Type B pancreatic cell (in vitro differentiated cells): ENCODE measurements at regions not wholly inside any gene's neighbourhood (a gene's known extent, or its start where the extent isn't known, plus 50 kb on each side); places are given as distances from the start of the nearest gene placed in this dataset.

Experiments used
- DNase-seq: peaks from one replicate; pipeline ENCODE4 v3.0.0; 2021; ENCODE audit warnings: mixed read lengths; ENCODE audit not compliant: unreplicated experiment; ENCODE audit errors: extremely low spot score
- H3K27ac Mint-ChIP-seq: 2 replicates; pipeline ENCODE4 v1.8.0; 2021; ENCODE audit warnings: mild to moderate bottlenecking, mixed read lengths
- H3K27me3 Mint-ChIP-seq: 2 replicates; pipeline ENCODE4 v1.8.0; 2021; ENCODE audit warnings: mixed read lengths
- H3K36me3 Mint-ChIP-seq: 2 replicates; pipeline ENCODE4 v1.8.0; 2021; ENCODE audit warnings: mixed read lengths
- H3K4me1 Mint-ChIP-seq: one replicate; pipeline ENCODE4 v1.8.0; 2021; ENCODE audit warnings: mixed read lengths; ENCODE audit not compliant: unreplicated experiment
- H3K4me3 Mint-ChIP-seq: 2 replicates; pipeline ENCODE4 v1.8.0; 2021; ENCODE audit warnings: mild to moderate bottlenecking, mixed read lengths
- H3K9me3 Mint-ChIP-seq: 2 replicates; pipeline ENCODE4 v1.8.0; 2021; ENCODE audit warnings: mixed read lengths
- TF ChIP-seq, protein P1 (sequence below): fragments of 200-600 bp; sonication (generic); conservative IDR thresholded peaks from 2 replicates; pipeline ENCODE4 v1.5.0; 2021; ENCODE audit warnings: antibody characterized with exemption, mild to moderate bottlenecking

DNA sequence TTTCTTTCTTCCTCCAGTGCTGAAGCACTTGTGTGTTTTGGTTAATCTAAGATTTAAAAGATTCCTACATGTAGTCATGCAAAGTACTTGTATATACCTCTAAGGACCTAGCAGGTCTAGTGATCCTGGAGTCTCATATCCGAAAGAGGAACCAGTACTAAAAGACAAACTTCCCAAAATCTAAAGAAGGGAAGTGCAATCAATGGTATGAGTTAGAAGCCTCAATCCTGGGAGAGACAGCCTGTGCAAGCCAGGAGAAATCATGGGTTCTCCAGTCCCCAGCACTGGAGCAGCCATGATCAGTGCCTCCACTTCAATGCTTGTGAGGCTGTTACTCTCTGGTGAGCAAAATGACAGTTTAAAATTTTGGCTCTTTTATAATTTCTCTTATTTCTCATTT is 277.4 kb downstream of the DAD1 start:
- DNase-seq: no peak
- H3K27me3 Mint-ChIP-seq: peaks cover 6% of the 10 kb centered on the region
- no peaks in the 10 kb centered on the region for H3K36me3 Mint-ChIP-seq
- H3K4me3 Mint-ChIP-seq: no peak overlapping the region
- TF ChIP-seq, protein P1, sequence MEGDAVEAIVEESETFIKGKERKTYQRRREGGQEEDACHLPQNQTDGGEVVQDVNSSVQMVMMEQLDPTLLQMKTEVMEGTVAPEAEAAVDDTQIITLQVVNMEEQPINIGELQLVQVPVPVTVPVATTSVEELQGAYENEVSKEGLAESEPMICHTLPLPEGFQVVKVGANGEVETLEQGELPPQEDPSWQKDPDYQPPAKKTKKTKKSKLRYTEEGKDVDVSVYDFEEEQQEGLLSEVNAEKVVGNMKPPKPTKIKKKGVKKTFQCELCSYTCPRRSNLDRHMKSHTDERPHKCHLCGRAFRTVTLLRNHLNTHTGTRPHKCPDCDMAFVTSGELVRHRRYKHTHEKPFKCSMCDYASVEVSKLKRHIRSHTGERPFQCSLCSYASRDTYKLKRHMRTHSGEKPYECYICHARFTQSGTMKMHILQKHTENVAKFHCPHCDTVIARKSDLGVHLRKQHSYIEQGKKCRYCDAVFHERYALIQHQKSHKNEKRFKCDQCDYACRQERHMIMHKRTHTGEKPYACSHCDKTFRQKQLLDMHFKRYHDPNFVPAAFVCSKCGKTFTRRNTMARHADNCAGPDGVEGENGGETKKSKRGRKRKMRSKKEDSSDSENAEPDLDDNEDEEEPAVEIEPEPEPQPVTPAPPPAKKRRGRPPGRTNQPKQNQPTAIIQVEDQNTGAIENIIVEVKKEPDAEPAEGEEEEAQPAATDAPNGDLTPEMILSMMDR: no peak
- no peaks in the 10 kb centered on the region for H3K9me3 Mint-ChIP-seq
- H3K27ac Mint-ChIP-seq: no peak overlapping the region
- H3K4me1 Mint-ChIP-seq: peaks cover 4% of the 10 kb centered on the region

DNA sequence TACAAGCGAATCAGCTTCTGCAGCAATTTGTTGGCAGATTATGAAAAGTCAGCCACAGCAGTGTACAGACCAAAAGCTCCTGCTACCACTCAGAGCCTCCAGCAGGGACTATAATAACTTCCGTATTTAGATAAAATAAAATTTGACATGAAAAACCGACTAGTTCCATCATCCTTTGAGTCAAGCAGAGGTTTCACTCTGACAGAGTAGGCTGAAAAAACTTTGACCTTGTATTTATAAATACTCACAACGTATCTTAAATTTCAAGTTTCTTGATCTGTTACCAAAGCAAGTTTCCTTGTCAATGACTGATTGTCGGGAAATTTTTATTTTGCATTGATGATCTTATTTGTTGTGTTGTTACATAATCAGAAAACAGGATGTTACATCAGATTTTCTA is 283.4 kb downstream of the DAD1 start:
- no peak for DNase-seq
- TF ChIP-seq, protein P1: no peak
- H3K36me3 Mint-ChIP-seq: no peaks in the 10 kb centered on the region
- H3K4me1 Mint-ChIP-seq: no peaks in the 10 kb centered on the region
- no peaks in the 10 kb centered on the region for H3K9me3 Mint-ChIP-seq
- no peak overlapping the region for H3K4me3 Mint-ChIP-seq
- no peak overlapping the region for H3K27ac Mint-ChIP-seq
- H3K27me3 Mint-ChIP-seq: no peaks in the 10 kb centered on the region

DNA sequence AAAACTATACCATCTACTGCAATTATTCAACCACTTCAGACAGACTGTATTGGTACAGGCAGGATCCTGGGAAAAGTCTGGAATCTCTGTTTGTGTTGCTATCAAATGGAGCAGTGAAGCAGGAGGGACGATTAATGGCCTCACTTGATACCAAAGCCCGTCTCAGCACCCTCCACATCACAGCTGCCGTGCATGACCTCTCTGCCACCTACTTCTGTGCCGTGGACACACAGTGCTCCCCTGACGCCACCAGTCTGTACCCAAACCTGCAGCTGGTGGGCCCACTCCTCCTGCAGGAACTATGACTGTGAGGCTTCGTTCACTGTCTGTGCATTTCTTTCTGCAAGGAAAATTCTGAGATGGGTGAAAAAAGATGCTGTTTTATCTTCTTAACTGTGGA is 284.7 kb downstream of the DAD1 start:
- no peak for DNase-seq
- no peaks in the 10 kb centered on the region for H3K9me3 Mint-ChIP-seq
- TF ChIP-seq, protein P1: no peak
- H3K4me1 Mint-ChIP-seq: no peaks in the 10 kb centered on the region
- no peak overlapping the region for H3K4me3 Mint-ChIP-seq
- no peaks in the 10 kb centered on the region for H3K27me3 Mint-ChIP-seq
- H3K27ac Mint-ChIP-seq: no peak overlapping the region
- H3K36me3 Mint-ChIP-seq: no peaks in the 10 kb centered on the region

DNA sequence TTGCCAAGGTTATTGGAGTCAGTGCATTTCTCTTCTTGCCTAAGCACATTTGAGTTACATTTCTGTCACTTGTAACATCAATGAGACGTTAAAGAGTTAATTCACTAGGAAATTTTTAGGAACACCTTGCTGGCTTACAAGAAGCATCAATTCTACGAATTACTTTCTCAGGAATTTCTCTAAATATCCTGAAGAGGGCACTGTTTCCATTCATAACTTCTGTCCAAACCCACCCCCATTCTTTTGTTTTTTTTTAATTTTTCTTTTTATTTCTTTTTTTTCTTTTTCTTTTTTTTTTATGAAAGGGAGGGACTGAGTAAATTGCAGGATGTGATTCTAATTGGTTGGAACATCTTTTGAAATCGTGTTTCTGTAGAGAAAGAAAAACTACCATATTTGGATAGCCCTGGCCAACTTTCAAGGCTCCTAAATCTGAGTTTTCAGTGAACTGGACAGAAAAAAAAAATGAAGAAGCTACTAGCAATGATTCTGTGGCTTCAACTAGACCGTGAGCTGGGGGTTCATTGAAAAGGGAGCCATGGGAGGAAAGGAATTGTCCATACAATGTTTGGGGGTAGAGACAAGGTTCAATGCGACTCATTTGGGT is 285.3 kb downstream of the DAD1 start:
- Mint-ChIP-seq H3K4me1 (peaks cover under 1% of the 10 kb centered on the region), H3K27me3 (no peaks in the 10 kb centered on the region), H3K9me3 (no peaks in the 10 kb centered on the region), H3K27ac (no peak overlapping the region), H3K36me3 (no peaks in the 10 kb centered on the region), H3K4me3 (no peak overlapping the region)
- DNase-seq: no peak
- TF ChIP-seq, protein P1: peak; percentile 73

- Mint-ChIP-seq H3K4me1 (peaks cover 21% of the 10 kb centered on the region), H3K9me3 (no peaks in the 10 kb centered on the region), H3K27me3 (no peaks in the 10 kb centered on the region), H3K36me3 (no peaks in the 10 kb centered on the region), H3K4me3 (no peak overlapping the region), H3K27ac (no peak overlapping the region)
- no peak for DNase-seq
- TF ChIP-seq, protein P1: no peak
Measured at GRCh38 chr14:22300646-22301045, 288.4 kb downstream of the DAD1 start.

DNA sequence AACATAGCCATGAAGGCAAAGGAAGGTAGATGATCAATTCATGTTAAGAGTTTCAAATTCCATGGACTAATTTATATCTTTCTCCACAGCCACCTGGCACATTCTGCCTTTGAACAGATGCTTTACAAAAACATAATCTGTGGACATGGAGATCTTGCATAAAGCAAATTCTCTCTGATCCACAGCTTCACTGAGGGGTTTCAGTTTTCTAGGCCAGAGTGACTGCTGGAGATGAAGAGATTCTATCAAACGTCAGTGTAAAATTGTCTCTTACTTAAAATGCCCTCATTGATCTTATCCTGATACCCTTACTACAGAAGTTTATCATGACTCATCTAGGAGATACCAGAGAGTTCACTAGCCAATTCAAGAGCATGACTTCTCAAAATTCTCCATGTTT is 291.6 kb downstream of the DAD1 start:
- no peaks in the 10 kb centered on the region for H3K27me3 Mint-ChIP-seq

More for the DNA sequence above, 291.6 kb downstream of the DAD1 start:
- no peaks in the 10 kb centered on the region for H3K9me3 Mint-ChIP-seq
- DNase-seq: no peak
- TF ChIP-seq, protein P1: no peak
- peaks cover 21% of the 10 kb centered on the region for H3K4me1 Mint-ChIP-seq
- H3K36me3 Mint-ChIP-seq: no peaks in the 10 kb centered on the region
- H3K27ac Mint-ChIP-seq: peak overlapping the region; percentile 18
- H3K4me3 Mint-ChIP-seq: no peak overlapping the region
